Fibroblast of the aortic adventitia (primary cell): ENCODE measurements at regions not wholly inside any gene's neighbourhood (a gene's known extent, or its start where the extent isn't known, plus 50 kb on each side); places are given as distances from the start of the nearest gene placed in this dataset.

Source experiments
- DNase-seq: peaks from one replicate; pipeline ENCODE4 v3.0.0-alpha.2; 2010; ENCODE audit warnings: low read depth
- H3K4me3 ChIP-seq: 2 replicates; pipeline ENCODE4 v1.5.1; 2011; ENCODE audit warnings: low read depth, mild to moderate bottlenecking, control low read depth, low read length, moderate library complexity
- CTCF ChIP-seq: IDR thresholded peaks from 2 replicates; pipeline ENCODE4 v1.5.1; 2011; ENCODE audit warnings: mild to moderate bottlenecking, low read length, control low read depth, inconsistent platforms; ENCODE audit not compliant: insufficient read depth

- DNase-seq = no peak
- H3K4me3 ChIP-seq = no peak overlapping the region
- TF ChIP-seq CTCF = no peak
Observed at GRCh38 chr2:7279421-7279949, 362.3 kb downstream of the RNF144A start.

- DNase-seq = no peak
- TF ChIP-seq CTCF = no peak
Observed at GRCh38 chr2:7280790-7281189, 363.6 kb downstream of the RNF144A start.

GRCh38 chr2:7281231-7282201, 364.3 kb downstream of the RNF144A start:
- DNase-seq = no peak
- no peak overlapping the region for H3K4me3 ChIP-seq
- TF ChIP-seq CTCF = no peak

More at GRCh38 chr2:7280790-7281189, 363.6 kb downstream of the RNF144A start:
- H3K4me3 ChIP-seq = no peak overlapping the region

GRCh38 chr2:7286120-7286519, 368.9 kb downstream of the RNF144A start:
- DNase-seq = no peak
- no peak for TF ChIP-seq CTCF
- no peak overlapping the region for H3K4me3 ChIP-seq

GRCh38 chr2:7288484-7288883, 371.3 kb downstream of the RNF144A start:
- TF ChIP-seq CTCF = no peak
- no peak for DNase-seq

GRCh38 chr2:7289697-7290096, 372.5 kb downstream of the RNF144A start:
- TF ChIP-seq CTCF = no peak

More at GRCh38 chr2:7288484-7288883, 371.3 kb downstream of the RNF144A start:
- no peak overlapping the region for H3K4me3 ChIP-seq

More at GRCh38 chr2:7289697-7290096, 372.5 kb downstream of the RNF144A start:
- no peak overlapping the region for H3K4me3 ChIP-seq
- DNase-seq = no peak
